Cardiac fibroblast (primary cell): ENCODE measurements at regions not wholly inside any gene's neighbourhood (a gene's known extent, or its start where the extent isn't known, plus 50 kb on each side); places are given as distances from the start of the nearest gene placed in this dataset.
A peak's percentile ranks its signal among the peaks of the same experiment; 100 is the strongest.

Experiments used
- DNase-seq, 2 donors: peaks; one replicate each; pipeline versions ENCODE4 v3.0.0 to v3.0.0-alpha.2; 2010; ENCODE audit warnings: low read depth in 2 of 2
- H3K4me3 ChIP-seq, 2 donors: replicated peaks in 1 of 2; 1 replicate in 1 of 2; 2 replicates in 1 of 2; pipeline ENCODE4 v1.5.1; 2011; ENCODE audit warnings: low read depth in 2 of 2, low read length in 2 of 2, mild to moderate bottlenecking in 2 of 2, moderate library complexity in 1 of 2
- TF ChIP-seq, protein P1 (sequence below): IDR thresholded peaks from one replicate; pipeline ENCODE4 v1.5.1; 2011; ENCODE audit warnings: low read depth, mild to moderate bottlenecking, low read length, inconsistent platforms

GRCh38 chr9:12874395-12874794 lies 99.6 kb downstream of the LURAP1L start:
- DNase-seq = no peak
- TF ChIP-seq, protein P1, sequence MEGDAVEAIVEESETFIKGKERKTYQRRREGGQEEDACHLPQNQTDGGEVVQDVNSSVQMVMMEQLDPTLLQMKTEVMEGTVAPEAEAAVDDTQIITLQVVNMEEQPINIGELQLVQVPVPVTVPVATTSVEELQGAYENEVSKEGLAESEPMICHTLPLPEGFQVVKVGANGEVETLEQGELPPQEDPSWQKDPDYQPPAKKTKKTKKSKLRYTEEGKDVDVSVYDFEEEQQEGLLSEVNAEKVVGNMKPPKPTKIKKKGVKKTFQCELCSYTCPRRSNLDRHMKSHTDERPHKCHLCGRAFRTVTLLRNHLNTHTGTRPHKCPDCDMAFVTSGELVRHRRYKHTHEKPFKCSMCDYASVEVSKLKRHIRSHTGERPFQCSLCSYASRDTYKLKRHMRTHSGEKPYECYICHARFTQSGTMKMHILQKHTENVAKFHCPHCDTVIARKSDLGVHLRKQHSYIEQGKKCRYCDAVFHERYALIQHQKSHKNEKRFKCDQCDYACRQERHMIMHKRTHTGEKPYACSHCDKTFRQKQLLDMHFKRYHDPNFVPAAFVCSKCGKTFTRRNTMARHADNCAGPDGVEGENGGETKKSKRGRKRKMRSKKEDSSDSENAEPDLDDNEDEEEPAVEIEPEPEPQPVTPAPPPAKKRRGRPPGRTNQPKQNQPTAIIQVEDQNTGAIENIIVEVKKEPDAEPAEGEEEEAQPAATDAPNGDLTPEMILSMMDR = no peak
- no peak overlapping the region for H3K4me3 ChIP-seq

DNA sequence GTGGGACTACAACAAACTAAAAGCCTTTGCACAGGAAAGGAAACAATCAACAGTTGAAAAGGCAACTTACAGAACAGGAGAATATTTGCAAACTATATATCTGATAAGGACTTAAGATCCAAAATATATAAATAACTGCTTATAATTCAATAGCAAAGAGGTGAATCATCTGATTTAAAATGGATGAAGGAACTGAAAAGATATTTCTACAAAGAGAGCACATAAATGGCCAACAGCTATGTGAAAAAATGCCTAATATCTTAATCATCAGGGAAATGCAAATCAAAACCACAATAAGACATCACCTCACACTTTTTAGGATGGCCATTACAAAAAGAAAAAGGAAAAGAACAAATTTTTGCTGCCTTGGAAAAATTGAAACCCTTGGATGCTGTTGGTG lies 100.4 kb downstream of the LURAP1L start:
- peak in 1 of 2 donors; percentile 50 for DNase-seq
- no peak overlapping the region for H3K4me3 ChIP-seq
- TF ChIP-seq, protein P1 = no peak

- TF ChIP-seq, protein P1 = no peak
- no peak overlapping the region for H3K4me3 ChIP-seq
- peak in 1 of 2 donors; percentile 28 for DNase-seq
These were observed 102.1 kb downstream of the LURAP1L start for GRCh38 chr9:12876872-12877271.

GRCh38 chr9:12878351-12878978 lies 103.6 kb downstream of the LURAP1L start:
- peak in 1 of 2 donors; percentile 51 for DNase-seq
- TF ChIP-seq, protein P1 = no peak
- H3K4me3 ChIP-seq = no peak overlapping the region

GRCh38 chr9:12879961-12880360 lies 105.1 kb downstream of the LURAP1L start:
- TF ChIP-seq, protein P1 = no peak
- H3K4me3 ChIP-seq = no peak overlapping the region
- no peak for DNase-seq

- no peak overlapping the region for H3K4me3 ChIP-seq
- DNase-seq = no peak
- TF ChIP-seq, protein P1 = no peak
These were observed 105.7 kb downstream of the LURAP1L start for GRCh38 chr9:12880406-12881015.
